ENCODE measurements at regions not wholly inside any gene's neighbourhood (a gene's known extent, or its start where the extent isn't known, plus 50 kb on each side); places are given as distances from the start of the nearest gene placed in this dataset.

DNA sequence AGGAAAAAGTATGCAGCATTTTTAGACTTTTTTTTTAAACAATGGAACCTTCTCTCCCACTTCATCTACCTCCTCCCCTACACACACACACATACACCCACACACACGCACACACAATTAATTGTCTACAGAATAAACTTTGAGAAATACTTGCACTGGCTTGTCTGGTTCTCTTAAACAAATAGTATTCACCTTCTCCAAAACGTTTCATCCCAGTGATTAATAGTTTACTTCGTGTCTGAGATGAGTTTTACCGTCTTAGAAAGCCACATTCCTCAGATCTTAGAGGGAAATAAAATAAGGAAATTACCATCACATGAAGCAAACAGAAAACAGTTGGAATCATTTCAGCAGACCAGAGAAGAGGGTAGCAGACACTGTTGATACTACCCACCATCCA lies 570.6 kb upstream of the CLINT1 start:
- no peak for DNase-seq (ENCODE audit: low read depth, low spot score)
- ChIA-PET POLR2A (no interaction called here), CTCF (interaction anchor here (0.7 kb wide), 1 partner anchor 45 kb away, joined by 3 read pairs; no protein-coding TSS in a partner anchor)
- TF ChIP-seq CTCF (IDR thresholded peaks at IDR 0.05; ENCODE audit: insufficient read depth, low read length, missing control alignments): no peak
- H3K4me3 ChIP-seq (ENCODE audit: low read depth, low read length): no peak overlapping the region

DNA sequence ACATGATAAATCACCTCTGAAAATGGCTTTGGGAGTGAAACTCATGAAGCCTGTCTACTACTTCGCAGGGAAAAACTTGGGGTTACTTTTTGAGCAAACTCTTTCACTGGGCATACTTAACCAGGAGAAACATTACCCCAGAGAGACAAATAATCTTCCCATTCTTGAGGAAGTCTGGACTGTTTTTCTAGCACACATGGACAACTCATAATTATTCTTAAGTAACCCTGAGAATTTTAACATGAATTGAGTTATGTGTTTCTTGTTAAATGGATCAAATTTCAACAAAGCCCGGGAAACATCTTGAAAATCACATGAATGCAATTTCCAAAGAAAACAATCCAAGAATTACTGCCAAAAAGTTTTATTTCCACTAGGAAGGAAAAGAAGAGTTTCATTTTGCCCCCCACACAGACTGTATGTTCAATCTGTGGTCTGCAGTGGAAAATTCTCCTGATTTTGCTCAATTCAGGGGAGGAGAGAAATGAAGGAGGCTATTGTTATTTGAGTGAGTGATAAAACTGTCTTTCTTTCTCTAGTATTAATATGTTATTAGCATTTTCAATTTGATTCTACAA lies 564.8 kb upstream of the CLINT1 start:
- POLR2A ChIA-PET: no interaction called here
- no peak overlapping the region for H3K4me3 ChIP-seq (ENCODE audit: low read depth, low read length)
- no peak for DNase-seq (ENCODE audit: low read depth, low spot score)
- CTCF ChIA-PET: no interaction called here
- TF ChIP-seq CTCF (IDR thresholded peaks at IDR 0.05; ENCODE audit: insufficient read depth, low read length, missing control alignments): no peak

GRCh38 chr5:158422653-158423515 lies 563.9 kb upstream of the CLINT1 start:
- DNase-seq (ENCODE audit: low read depth, low spot score): no peak
- POLR2A ChIA-PET: no interaction called here
- no peak for TF ChIP-seq CTCF (IDR thresholded peaks at IDR 0.05; ENCODE audit: insufficient read depth, low read length, missing control alignments)
- H3K4me3 ChIP-seq (ENCODE audit: low read depth, low read length): no peak overlapping the region
- CTCF ChIA-PET: no interaction called here

GRCh38 chr5:158421319-158421718 lies 562.4 kb upstream of the CLINT1 start:
- ChIA-PET CTCF (interaction anchor here (1.4 kb wide), 1 partner anchor 346 kb away, joined by 3 read pairs; no protein-coding TSS in a partner anchor), POLR2A (no interaction called here)
- DNase-seq (ENCODE audit: low read depth, low spot score): no peak
- no peak for TF ChIP-seq CTCF (IDR thresholded peaks at IDR 0.05; ENCODE audit: insufficient read depth, low read length, missing control alignments)
- H3K4me3 ChIP-seq (ENCODE audit: low read depth, low read length): no peak overlapping the region

DNA sequence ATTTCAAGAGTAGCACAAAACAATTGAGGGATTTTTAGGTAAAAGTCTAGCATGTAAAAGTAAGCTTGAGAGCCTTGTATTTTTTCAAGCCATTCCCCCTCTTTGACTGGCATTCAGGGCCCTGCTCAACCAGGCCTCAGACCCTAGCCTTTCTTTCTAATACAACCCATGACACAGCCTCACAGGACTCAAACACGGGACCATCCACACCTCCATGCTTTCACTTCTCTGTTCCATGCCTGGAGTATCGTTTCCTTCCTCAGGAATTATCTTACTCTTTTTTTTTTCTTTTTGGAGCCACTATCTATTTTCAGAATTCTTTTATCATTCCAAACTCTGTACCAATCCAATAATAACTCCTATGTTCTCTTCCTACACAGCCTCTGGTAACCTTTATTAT lies 560.2 kb upstream of the CLINT1 start:
- CTCF ChIA-PET: no interaction called here
- no peak for DNase-seq (ENCODE audit: low read depth, low spot score)
- TF ChIP-seq CTCF (IDR thresholded peaks at IDR 0.05; ENCODE audit: insufficient read depth, low read length, missing control alignments): no peak
- POLR2A ChIA-PET: interaction anchor here (0.6 kb wide), 1 partner anchor 135 kb away, joined by 3 read pairs; no protein-coding TSS in a partner anchor
- H3K4me3 ChIP-seq (ENCODE audit: low read depth, low read length): no peak overlapping the region

GRCh38 chr5:158414780-158415179 lies 555.8 kb upstream of the CLINT1 start:
- CTCF ChIA-PET: interaction anchor here (1.1 kb wide), 1 partner anchor 718 kb away, joined by 3 read pairs; no protein-coding TSS in a partner anchor
- peak; percentile 60 for DNase-seq (ENCODE audit: low read depth, low spot score)
- H3K4me3 ChIP-seq (ENCODE audit: low read depth, low read length): no peak overlapping the region
- POLR2A ChIA-PET: no interaction called here
- TF ChIP-seq CTCF (IDR thresholded peaks at IDR 0.05; ENCODE audit: insufficient read depth, low read length, missing control alignments): no peak
